WTC11 (cell line): ENCODE measurements at regions not wholly inside any gene's neighbourhood (a gene's known extent, or its start where the extent isn't known, plus 50 kb on each side); places are given as distances from the start of the nearest gene placed in this dataset.
A peak's percentile ranks its signal among the peaks of the same experiment; 100 is the strongest.

Source experiments
- ATAC-seq: fragments of 200-7000 bp; cut with Tn5 transposase; 2 replicates; pipeline ENCODE4 v1.10.0; 2021; ENCODE audit warnings: mild to moderate bottlenecking, moderate library complexity
- CTCF ChIA-PET: fragments of 300-600 bp; sonication (Branson Sonifier 250); formaldehyde crosslinking; loops from one replicate; lab custom pipeline; 2021; ENCODE audit warnings: antibody characterized with exemption; lab: Charles Lee
- POLR2A ChIA-PET: fragments of 350-600 bp; sonication (Branson Sonifier 250); formaldehyde crosslinking; loops from one replicate; lab custom pipeline; 2021; ENCODE audit warnings: antibody characterized with exemption; lab: Charles Lee
- DNase-seq: peaks from one replicate; pipeline ENCODE4 v3.0.0; 2021; ENCODE audit warnings: low spot score
- H3K27ac Mint-ChIP-seq: 2 replicates; pipeline ENCODE4 v1.8.0; 2021; ENCODE audit warnings: mixed read lengths
- H3K27me3 Mint-ChIP-seq: 2 replicates; pipeline ENCODE4 v1.8.0; 2021; ENCODE audit warnings: low read depth, mild to moderate bottlenecking, moderate library complexity, mixed read lengths
- H3K36me3 Mint-ChIP-seq: 2 replicates; pipeline ENCODE4 v1.8.0; 2021; ENCODE audit warnings: mixed read lengths
- H3K4me1 Mint-ChIP-seq: 2 replicates; pipeline ENCODE4 v1.8.0; 2022; ENCODE audit warnings: mixed read lengths
- H3K4me3 Mint-ChIP-seq: 2 replicates; pipeline ENCODE4 v1.8.0; 2021; ENCODE audit warnings: mild to moderate bottlenecking, moderate library complexity, mixed read lengths
- H3K9me3 Mint-ChIP-seq: 2 replicates; pipeline ENCODE4 v1.8.0; 2021; ENCODE audit warnings: mixed read lengths
- ATF2 ChIP-seq: sonication (generic); formaldehyde crosslinking; IDR thresholded peaks from 2 replicates; pipeline ENCODE4 v1.8.1; 2022; ENCODE audit warnings: low read depth, missing genetic modification reagents, borderline replicate concordance
- ATF3 ChIP-seq: sonication (generic); formaldehyde crosslinking; conservative IDR thresholded peaks from 2 replicates; pipeline ENCODE4 v1.8.1; 2022; ENCODE audit warnings: mild to moderate bottlenecking, missing genetic modification reagents
- CDX4 ChIP-seq: fragments of 250-450 bp; sonication (Bioruptor Pico); IDR thresholded peaks from 2 replicates; pipeline ENCODE4 v1.9.0; 2021; ENCODE audit warnings: moderate library complexity, mild to moderate bottlenecking, inconsistent platforms, borderline replicate concordance
- CTCF ChIP-seq: fragments of 200-600 bp; IDR thresholded peaks from 2 replicates; pipeline ENCODE4 v1.8.0; 2022; ENCODE audit warnings: antibody characterized with exemption
- E2F1 ChIP-seq: sonication (generic); formaldehyde crosslinking; IDR thresholded peaks from 2 replicates; pipeline ENCODE4 v1.8.0; 2022; ENCODE audit warnings: mild to moderate bottlenecking, missing genetic modification reagents
- E2F4 ChIP-seq: sonication (generic); formaldehyde crosslinking; IDR thresholded peaks from 2 replicates; pipeline ENCODE4 v1.8.1; 2022; ENCODE audit warnings: low read depth, mild to moderate bottlenecking, moderate library complexity, missing genetic modification reagents, borderline replicate concordance
- EMX1 ChIP-seq: fragments of 250-450 bp; sonication (Bioruptor Pico); IDR thresholded peaks from 2 replicates; pipeline ENCODE4 v1.8.0; 2021; ENCODE audit warnings: mild to moderate bottlenecking
- FOXP4 ChIP-seq: sonication (generic); formaldehyde crosslinking; IDR thresholded peaks from 2 replicates; pipeline ENCODE4 v1.8.0; 2022; ENCODE audit warnings: mild to moderate bottlenecking, missing genetic modification reagents
- MLX ChIP-seq: sonication (generic); formaldehyde crosslinking; IDR thresholded peaks from 2 replicates; pipeline ENCODE4 v1.8.1; 2023; ENCODE audit warnings: mild to moderate bottlenecking, missing genetic modification reagents, moderate library complexity
- SMAD4 ChIP-seq: sonication (generic); formaldehyde crosslinking; IDR thresholded peaks from 2 replicates; pipeline ENCODE4 v1.8.0; 2022; ENCODE audit warnings: mild to moderate bottlenecking, missing genetic modification reagents
- TEAD1 ChIP-seq: sonication (generic); formaldehyde crosslinking; IDR thresholded peaks from 2 replicates; pipeline ENCODE4 v1.8.0; 2022; ENCODE audit warnings: mild to moderate bottlenecking, missing genetic modification reagents
- ZNF532 ChIP-seq: fragments of 250-450 bp; sonication (Bioruptor Pico); IDR thresholded peaks from 2 replicates; pipeline ENCODE4 v1.9.0; 2021; ENCODE audit warnings: mild to moderate bottlenecking, borderline replicate concordance

GRCh38 chr6:77354581-77354980, 108.7 kb downstream of the HTR1B start:
- CTCF ChIA-PET = no interaction called here
- DNase-seq = no peak
- no peaks in the 10 kb centered on the region for H3K36me3 Mint-ChIP-seq
- POLR2A ChIA-PET = no interaction called here
- H3K4me1 Mint-ChIP-seq = no peaks in the 10 kb centered on the region
- TF ChIP-seq CTCF (no peak), ZNF532 (CRISPR knock-in tag) (no peak), CDX4 (CRISPR knock-in tag) (no peak), FOXP4 (CRISPR knock-in tag) (no peak), MLX (CRISPR knock-in tag) (no peak), E2F4 (CRISPR knock-in tag) (no peak), E2F1 (CRISPR knock-in tag) (no peak), EMX1 (no peak), SMAD4 (no peak), ATF3 (CRISPR knock-in tag) (no peak)
- TF ChIP-seq, all 79 proteins: peak for 0
- Mint-ChIP-seq H3K27me3 (no peaks in the 10 kb centered on the region), H3K27ac (no peak overlapping the region), H3K4me3 (no peak overlapping the region), H3K9me3 (no peaks in the 10 kb centered on the region)
- no peak for ATAC-seq

- DNase-seq (no peak), ATAC-seq (peak; percentile 71)
- Mint-ChIP-seq H3K4me3 (no peak overlapping the region), H3K27ac (no peak overlapping the region), H3K9me3 (no peaks in the 10 kb centered on the region), H3K36me3 (no peaks in the 10 kb centered on the region), H3K27me3 (no peaks in the 10 kb centered on the region), H3K4me1 (no peaks in the 10 kb centered on the region)
- ChIA-PET CTCF (no interaction called here), POLR2A (no interaction called here)
- TF ChIP-seq ATF2 (CRISPR knock-in tag) = no peak
- TF ChIP-seq TEAD1 (CRISPR knock-in tag) = no peak
Measured at GRCh38 chr6:77353129-77353528, 110.2 kb downstream of the HTR1B start.
